ENCODE measurements at regions not wholly inside any gene's neighbourhood (a gene's known extent, or its start where the extent isn't known, plus 50 kb on each side); places are given as distances from the start of the nearest gene placed in this dataset.

DNA sequence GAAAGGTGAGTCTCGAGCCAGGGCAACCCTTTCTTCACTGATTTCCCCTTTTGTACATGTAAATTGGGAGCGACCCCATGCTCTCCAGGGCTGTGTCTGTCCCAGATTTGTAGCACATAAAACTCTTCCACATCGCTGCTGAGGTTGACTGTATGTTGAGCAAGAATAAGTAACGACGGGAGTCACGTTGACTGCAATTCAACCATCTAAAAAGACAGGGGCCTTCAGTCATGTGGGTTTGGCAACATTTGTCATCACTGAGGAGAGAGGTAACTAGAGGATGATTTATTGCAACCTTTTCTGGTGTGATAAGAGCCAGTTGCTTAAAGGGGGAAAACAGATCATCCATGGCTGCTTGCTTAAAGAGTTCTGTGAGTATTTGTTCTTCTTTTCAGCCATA lies 159.4 kb upstream of the SULF2 start:
- TF ChIP-seq RAD21 (IDR thresholded peaks at IDR 0.05; ENCODE audit: low read depth) (no peak), YY1 (IDR thresholded peaks at IDR 0.05; ENCODE audit: low read depth) (no peak), EGR1 (IDR thresholded peaks at IDR 0.05) (no peak), TAF1 (IDR thresholded peaks at IDR 0.05; ENCODE audit: low read depth) (no peak), EP300 (IDR thresholded peaks at IDR 0.05; ENCODE audit: borderline replicate concordance) (no peak), TCF12 (IDR thresholded peaks at IDR 0.05; ENCODE audit: low read depth) (no peak), CEBPB (IDR thresholded peaks at IDR 0.05) (no peak), ZBTB7A (IDR thresholded peaks at IDR 0.05; ENCODE audit: low read depth) (no peak), FOXM1 (IDR thresholded peaks at IDR 0.05; ENCODE audit: borderline replicate concordance, low read depth) (no peak), CREB1 (IDR thresholded peaks at IDR 0.05; ENCODE audit: low read depth) (no peak)
- TF ChIP-seq, protein P1, sequence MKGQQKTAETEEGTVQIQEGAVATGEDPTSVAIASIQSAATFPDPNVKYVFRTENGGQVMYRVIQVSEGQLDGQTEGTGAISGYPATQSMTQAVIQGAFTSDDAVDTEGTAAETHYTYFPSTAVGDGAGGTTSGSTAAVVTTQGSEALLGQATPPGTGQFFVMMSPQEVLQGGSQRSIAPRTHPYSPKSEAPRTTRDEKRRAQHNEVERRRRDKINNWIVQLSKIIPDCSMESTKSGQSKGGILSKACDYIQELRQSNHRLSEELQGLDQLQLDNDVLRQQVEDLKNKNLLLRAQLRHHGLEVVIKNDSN (IDR thresholded peaks at IDR 0.05), result no peak
- TF ChIP-seq, protein P2, sequence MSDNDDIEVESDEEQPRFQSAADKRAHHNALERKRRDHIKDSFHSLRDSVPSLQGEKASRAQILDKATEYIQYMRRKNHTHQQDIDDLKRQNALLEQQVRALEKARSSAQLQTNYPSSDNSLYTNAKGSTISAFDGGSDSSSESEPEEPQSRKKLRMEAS (IDR thresholded peaks at IDR 0.05), result no peak
- TF ChIP-seq, protein P3, sequence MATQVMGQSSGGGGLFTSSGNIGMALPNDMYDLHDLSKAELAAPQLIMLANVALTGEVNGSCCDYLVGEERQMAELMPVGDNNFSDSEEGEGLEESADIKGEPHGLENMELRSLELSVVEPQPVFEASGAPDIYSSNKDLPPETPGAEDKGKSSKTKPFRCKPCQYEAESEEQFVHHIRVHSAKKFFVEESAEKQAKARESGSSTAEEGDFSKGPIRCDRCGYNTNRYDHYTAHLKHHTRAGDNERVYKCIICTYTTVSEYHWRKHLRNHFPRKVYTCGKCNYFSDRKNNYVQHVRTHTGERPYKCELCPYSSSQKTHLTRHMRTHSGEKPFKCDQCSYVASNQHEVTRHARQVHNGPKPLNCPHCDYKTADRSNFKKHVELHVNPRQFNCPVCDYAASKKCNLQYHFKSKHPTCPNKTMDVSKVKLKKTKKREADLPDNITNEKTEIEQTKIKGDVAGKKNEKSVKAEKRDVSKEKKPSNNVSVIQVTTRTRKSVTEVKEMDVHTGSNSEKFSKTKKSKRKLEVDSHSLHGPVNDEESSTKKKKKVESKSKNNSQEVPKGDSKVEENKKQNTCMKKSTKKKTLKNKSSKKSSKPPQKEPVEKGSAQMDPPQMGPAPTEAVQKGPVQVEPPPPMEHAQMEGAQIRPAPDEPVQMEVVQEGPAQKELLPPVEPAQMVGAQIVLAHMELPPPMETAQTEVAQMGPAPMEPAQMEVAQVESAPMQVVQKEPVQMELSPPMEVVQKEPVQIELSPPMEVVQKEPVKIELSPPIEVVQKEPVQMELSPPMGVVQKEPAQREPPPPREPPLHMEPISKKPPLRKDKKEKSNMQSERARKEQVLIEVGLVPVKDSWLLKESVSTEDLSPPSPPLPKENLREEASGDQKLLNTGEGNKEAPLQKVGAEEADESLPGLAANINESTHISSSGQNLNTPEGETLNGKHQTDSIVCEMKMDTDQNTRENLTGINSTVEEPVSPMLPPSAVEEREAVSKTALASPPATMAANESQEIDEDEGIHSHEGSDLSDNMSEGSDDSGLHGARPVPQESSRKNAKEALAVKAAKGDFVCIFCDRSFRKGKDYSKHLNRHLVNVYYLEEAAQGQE (IDR thresholded peaks at IDR 0.05; ENCODE audit: low read depth), result no peak

Data from Ishikawa (cell line).